SU-DHL-6 (cell line): ENCODE measurements at regions not wholly inside any gene's neighbourhood (a gene's known extent, or its start where the extent isn't known, plus 50 kb on each side); places are given as distances from the start of the nearest gene placed in this dataset.

Experiments
- CTCF ChIP-seq: fragments of 200-600 bp; sonication (generic); IDR thresholded peaks from one replicate; pipeline ENCODE4 v1.5.1; 2017; ENCODE audit warnings: antibody characterized with exemption, mild to moderate bottlenecking, low read length, moderate library complexity; ENCODE audit not compliant: insufficient read depth, poor library complexity, severe bottlenecking
- EZH2phosphoT487 ChIP-seq: fragments of 200-600 bp; sonication (generic), shearing (Covaris generic); conservative IDR thresholded peaks from 2 replicates; pipeline ENCODE4 v1.6.1; 2018; ENCODE audit warnings: mild to moderate bottlenecking, antibody characterized with exemption, low read length, moderate library complexity, mixed read lengths

- TF ChIP-seq CTCF (no peak), EZH2phosphoT487 (no peak)
These were observed 415.2 kb upstream of the SGCG start for GRCh38 chr13:22765547-22765946.
